IMR-90 (cell line): ENCODE measurements at regions not wholly inside any gene's neighbourhood (a gene's known extent, or its start where the extent isn't known, plus 50 kb on each side); places are given as distances from the start of the nearest gene placed in this dataset.
A peak's percentile ranks its signal among the peaks of the same experiment; 100 is the strongest.
"Not testable (repeated sequence)": the region's sequence is repeated elsewhere in the genome, so short reads cannot be mapped to it uniquely, and the experiment has no call there.

Experiments
- ATAC-seq: fragments of 200-7000 bp; cut with Tn5 transposase; 2 replicates; pipeline ENCODE4 v1.9.1; 2020; ENCODE audit warnings: low read depth, mild to moderate bottlenecking, moderate library complexity
- BruUV-seq: library from RNA; stranded (reverse); fragments of 400-500 nt; replicated peaks from 2 replicates; lab custom pipeline; 2021; lab: Mats Ljungman, UMichigan
- CTCF ChIA-PET: fragments of 300-600 bp; formaldehyde crosslinking; extraction: SDS; loops from one replicate; lab custom pipeline; 2021; ENCODE audit warnings: antibody characterized with exemption; lab: Yijun Ruan, JAX
- POLR2A ChIA-PET: fragments of 300-600 bp; sonication (Branson Sonifier 250); formaldehyde crosslinking; loops from one replicate; lab custom pipeline; 2022; ENCODE audit warnings: antibody characterized with exemption; ENCODE audit not compliant: unreplicated experiment; lab: Charles Lee
- DNase-seq: peaks from one replicate; pipeline ENCODE4 v3.0.0; 2013
- H2AFZ ChIP-seq: replicated peaks from 2 replicates; pipeline ENCODE3; 2013; ENCODE audit warnings: low read length, mild to moderate bottlenecking; ENCODE audit not compliant: poor library complexity
- H2AK5ac ChIP-seq: 2 replicates; pipeline ENCODE4 v1.6.1; 2013; ENCODE audit warnings: low read depth, low read length, inconsistent platforms
- H2AK9ac ChIP-seq: replicated peaks from 2 replicates; pipeline ENCODE3; 2013; ENCODE audit warnings: mild to moderate bottlenecking, low read depth, low read length, moderate library complexity; ENCODE audit not compliant: poor library complexity
- H2BK120ac ChIP-seq: 2 replicates; pipeline ENCODE4 v1.6.1; 2013; ENCODE audit warnings: low read depth, low read length, inconsistent platforms
- H2BK15ac ChIP-seq: 3 replicates; pipeline ENCODE4 v1.6.1; 2013; ENCODE audit warnings: low read depth, low read length, inconsistent platforms
- H2BK20ac ChIP-seq: 2 replicates; pipeline ENCODE4 v1.6.1; 2013; ENCODE audit warnings: low read depth, mild to moderate bottlenecking, inconsistent platforms, low read length, moderate library complexity
- H2BK5ac ChIP-seq: 2 replicates; pipeline ENCODE4 v1.6.1; 2013; ENCODE audit warnings: mild to moderate bottlenecking, low read depth, low read length, inconsistent platforms; ENCODE audit not compliant: poor library complexity, severe bottlenecking
- H3K14ac ChIP-seq: replicated peaks from 2 replicates; pipeline ENCODE4 v1.6.1; 2013; ENCODE audit warnings: low read depth, low read length, inconsistent platforms
- H3K18ac ChIP-seq: 2 replicates; pipeline ENCODE4 v1.6.1; 2013; ENCODE audit warnings: low read depth, low read length, control low read depth
- H3K23ac ChIP-seq: 2 replicates; pipeline ENCODE4 v1.6.1; 2013; ENCODE audit warnings: low read depth, low read length, inconsistent platforms
- H3K27ac ChIP-seq: 2 replicates; pipeline ENCODE4 v1.5.1; 2013; ENCODE audit warnings: mild to moderate bottlenecking, control low read depth, low read length; ENCODE audit not compliant: insufficient read depth
- H3K27me3 ChIP-seq: 2 replicates; pipeline ENCODE4 v1.6.1; 2013; ENCODE audit warnings: low read length; ENCODE audit not compliant: control insufficient read depth, insufficient read depth
- H3K36me3 ChIP-seq: 2 replicates; pipeline ENCODE4 v1.6.1; 2013; ENCODE audit warnings: low read length, mixed read lengths; ENCODE audit not compliant: control insufficient read depth, insufficient read depth
- H3K4ac ChIP-seq: 2 replicates; pipeline ENCODE4 v1.6.1; 2013; ENCODE audit warnings: low read depth, low read length, inconsistent platforms
- H3K4me1 ChIP-seq: 2 replicates; pipeline ENCODE4 v1.6.1; 2013; ENCODE audit warnings: low read length, mixed read lengths; ENCODE audit not compliant: control insufficient read depth, insufficient read depth
- H3K4me2 ChIP-seq: 2 replicates; pipeline ENCODE4 v1.6.1; 2013; ENCODE audit warnings: low read depth, mild to moderate bottlenecking, control low read depth, low read length, moderate library complexity
- H3K4me3 ChIP-seq: 2 replicates; pipeline ENCODE4 v1.5.1; 2013; ENCODE audit warnings: low read depth, mild to moderate bottlenecking, control low read depth, low read length, moderate library complexity; ENCODE audit not compliant: insufficient read depth
- H3K56ac ChIP-seq: 2 replicates; pipeline ENCODE4 v1.6.1; 2013; ENCODE audit warnings: low read length, inconsistent platforms; ENCODE audit not compliant: insufficient read depth; ENCODE audit errors: extremely low read depth
- H3K79me1 ChIP-seq, 2 experiments: 2 replicates each; pipeline ENCODE4 v1.6.1; 2013; ENCODE audit warnings: low read length in 2 of 2, inconsistent platforms in 1 of 2, low read depth in 1 of 2
- H3K9ac ChIP-seq: 2 replicates; pipeline ENCODE4 v1.6.1; 2013; ENCODE audit warnings: low read depth, low read length, control low read depth
- H3K9me1 ChIP-seq: 2 replicates; pipeline ENCODE4 v1.6.1; 2013; ENCODE audit warnings: low read length, inconsistent platforms; ENCODE audit not compliant: insufficient read depth
- H3K9me3 ChIP-seq: 2 replicates; pipeline ENCODE4 v1.6.1; 2013; ENCODE audit warnings: low read length; ENCODE audit not compliant: control insufficient read depth, insufficient read depth
- H4K20me1 ChIP-seq: 2 replicates; pipeline ENCODE4 v1.6.1; 2013; ENCODE audit warnings: low read length, inconsistent platforms; ENCODE audit not compliant: insufficient read depth
- H4K5ac ChIP-seq: 2 replicates; pipeline ENCODE4 v1.6.1; 2013; ENCODE audit warnings: mild to moderate bottlenecking, low read depth, low read length, control low read depth
- H4K8ac ChIP-seq, 2 experiments: 2 replicates each; pipeline ENCODE4 v1.6.1; 2013; ENCODE audit warnings: low read depth in 2 of 2, low read length in 2 of 2, control low read depth in 1 of 2, inconsistent platforms in 1 of 2
- H4K91ac ChIP-seq: 2 replicates; pipeline ENCODE4 v1.6.1; 2013; ENCODE audit warnings: low read depth, low read length, inconsistent platforms; ENCODE audit not compliant: insufficient read depth
- BHLHE40 ChIP-seq: fragments of 150-350 bp; IDR thresholded peaks from 2 replicates; pipeline ENCODE4 v1.6.1; 2016; ENCODE audit warnings: mild to moderate bottlenecking, low read depth, low read length
- MXI1 ChIP-seq: IDR thresholded peaks from 2 replicates; pipeline ENCODE4 v1.6.1; 2012; ENCODE audit warnings: low read depth, mild to moderate bottlenecking, low read length, moderate library complexity, borderline replicate concordance
- NFE2L2 ChIP-seq: fragments of 150-350 bp; IDR thresholded peaks from 2 replicates; pipeline ENCODE4 v1.6.1; 2016; ENCODE audit warnings: low read depth, mild to moderate bottlenecking, low read length
- POLR2A ChIP-seq: IDR thresholded peaks from 2 replicates; pipeline ENCODE4 v1.6.1; 2012; ENCODE audit warnings: mild to moderate bottlenecking, low read depth, low read length
- RFX5 ChIP-seq: IDR thresholded peaks from 2 replicates; pipeline ENCODE4 v1.8.0; 2012; ENCODE audit warnings: low read depth, mild to moderate bottlenecking, low read length, moderate library complexity
- SMC3 ChIP-seq: fragments of 150-350 bp; IDR thresholded peaks from 2 replicates; pipeline ENCODE4 v1.6.1; 2016; ENCODE audit warnings: low read depth, mild to moderate bottlenecking, antibody characterized with exemption, low read length, moderate library complexity
- WGBS, 2 experiments: methylation state at CpG; one replicate each; pipeline versions ENCODE4 v1.1.5 to v1.1.7; 2013; ENCODE audit warnings: missing lambda C conversion rate in 2 of 2; ENCODE audit not compliant: insufficient read length in 1 of 2; ENCODE audit errors: extremely low coverage in 2 of 2; 5-methylcytosine and 5-hydroxymethylcytosine counted together
- dilution Hi-C: fragments of 300-500 bp; cut with HindIII; formaldehyde crosslinking; loops from one replicate; pipeline ENCODE4 v1.14.3; 2018; ENCODE audit warnings: low sequenced_read_pairs; ENCODE audit not compliant: unreplicated experiment
- in situ Hi-C: fragments of 300-500 bp; cut with MboI; formaldehyde crosslinking; loops from 3 replicates; pipeline ENCODE4 v1.14.3; 2019; ENCODE audit warnings: low sequenced_read_pairs, inconsistent platforms, mixed read lengths
- intact Hi-C: fragments of 100-400 bp; cut with micrococcal nuclease; formaldehyde crosslinking; loops from 2 replicates; pipeline ENCODE4 v1.10.0; 2022
- TF ChIP-seq, protein P1 (sequence below): fragments of 150-350 bp; IDR thresholded peaks from 2 replicates; pipeline ENCODE4 v1.6.1; 2017; ENCODE audit warnings: mild to moderate bottlenecking, antibody characterized with exemption, low read length, low read depth

DNA sequence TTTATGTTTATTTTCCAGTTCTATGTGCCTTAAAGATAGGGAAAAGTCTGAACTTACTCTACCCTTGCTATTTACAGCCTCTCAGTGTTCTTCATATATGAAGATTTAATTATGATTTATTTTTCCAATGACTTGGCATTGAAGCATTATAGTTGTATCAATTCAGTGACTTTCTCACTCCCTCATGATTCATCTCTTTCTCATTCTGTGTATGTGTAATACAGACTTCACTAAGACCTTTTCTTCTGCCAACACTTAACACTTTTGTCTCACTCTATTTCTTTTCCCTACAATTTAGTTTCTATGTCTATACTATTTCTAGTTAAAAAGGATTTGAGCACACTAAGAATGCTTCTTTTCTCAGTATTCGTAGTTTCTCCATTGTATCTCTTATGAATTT is 1470.3 kb upstream of the ACVR2A start:
- Histone ChIP-seq H3K14ac (no peak overlapping the region), H3K4ac (no peak overlapping the region), H3K9me1 (no peaks in the 10 kb centered on the region), H3K27ac (no peak overlapping the region), H2BK120ac (no peak overlapping the region), H4K5ac (no peak overlapping the region), H2AK5ac (no peak overlapping the region), H4K8ac (no peak overlapping the region), H3K4me3 (no peak overlapping the region), H3K56ac (no peak overlapping the region), H3K79me1 (no peaks in the 10 kb centered on the region), H3K9me3 (no peaks in the 10 kb centered on the region), H3K36me3 (no peaks in the 10 kb centered on the region), H3K4me1 (0 out of 2 replicates have a peak, but pooled peaks cover 2% of the 10 kb centered on the region), H2BK20ac (no peak overlapping the region), H3K18ac (no peak overlapping the region), H4K20me1 (no peaks in the 10 kb centered on the region), H3K4me2 (no peak overlapping the region), H4K91ac (no peak overlapping the region), H3K9ac (no peak overlapping the region), H2BK5ac (no peak overlapping the region), H2AK9ac (no peak overlapping the region), H2AFZ (no peak overlapping the region), H3K27me3 (no peaks in the 10 kb centered on the region), H3K23ac (no peak overlapping the region), H2BK15ac (no peak overlapping the region)
- no CpG with 5 or more reads among the region's 1 CpG for WGBS, 2 experiments
- intact Hi-C loops = no loop called here
- peak; percentile 20 for DNase-seq
- dilution Hi-C loops = no loop called here
- ChIA-PET POLR2A (no interaction called here), CTCF (no interaction called here)
- in situ Hi-C loops = no loop called here
- ATAC-seq = no peak; the same call in 1 of the 2 replicates
- TF ChIP-seq NFE2L2 (no peak), RFX5 (no peak), SMC3 (no peak), BHLHE40 (no peak), POLR2A (no peak), MXI1 (no peak)
- TF ChIP-seq, protein P1, sequence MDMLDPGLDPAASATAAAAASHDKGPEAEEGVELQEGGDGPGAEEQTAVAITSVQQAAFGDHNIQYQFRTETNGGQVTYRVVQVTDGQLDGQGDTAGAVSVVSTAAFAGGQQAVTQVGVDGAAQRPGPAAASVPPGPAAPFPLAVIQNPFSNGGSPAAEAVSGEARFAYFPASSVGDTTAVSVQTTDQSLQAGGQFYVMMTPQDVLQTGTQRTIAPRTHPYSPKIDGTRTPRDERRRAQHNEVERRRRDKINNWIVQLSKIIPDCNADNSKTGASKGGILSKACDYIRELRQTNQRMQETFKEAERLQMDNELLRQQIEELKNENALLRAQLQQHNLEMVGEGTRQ = no peak
- no TSS peak for BruUV-seq

DNA sequence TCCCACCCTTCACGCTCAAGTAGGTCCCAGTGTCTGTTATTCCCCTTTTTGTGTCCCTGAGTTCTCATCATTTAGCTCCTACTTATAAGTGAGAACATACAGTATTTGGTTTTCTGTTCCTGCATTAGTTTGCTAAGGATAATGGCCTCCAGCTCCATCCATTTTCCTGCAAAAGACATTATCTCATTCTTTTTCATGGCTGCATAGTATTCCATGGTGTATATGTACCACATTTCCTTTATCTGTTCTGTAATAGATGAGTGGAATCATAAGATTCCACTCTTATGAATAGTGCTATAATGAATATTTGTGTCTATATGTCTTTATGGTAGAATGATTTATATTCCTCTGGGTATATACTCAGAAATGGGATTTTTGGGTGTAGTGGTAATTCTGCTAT is 1473.5 kb upstream of the ACVR2A start:
- no CpG with 5 or more reads among the region's 1 CpG for WGBS, 2 experiments
- H4K20me1 ChIP-seq, dilution Hi-C loops, H3K79me1 ChIP-seq, H3K9me1 ChIP-seq, H3K18ac ChIP-seq, H2BK15ac ChIP-seq, H3K4me3 ChIP-seq, CTCF ChIA-PET, H3K27me3 ChIP-seq, ATAC-seq, H3K56ac ChIP-seq, H3K4ac ChIP-seq, H3K27ac ChIP-seq, H3K9ac ChIP-seq, H4K91ac ChIP-seq, H4K8ac ChIP-seq, POLR2A ChIA-PET, DNase-seq, H2AFZ ChIP-seq, H3K36me3 ChIP-seq, H2BK20ac ChIP-seq, H2AK5ac ChIP-seq, BruUV-seq, H3K4me2 ChIP-seq, intact Hi-C loops, H4K5ac ChIP-seq, H3K9me3 ChIP-seq, H3K14ac ChIP-seq, H2AK9ac ChIP-seq, H3K23ac ChIP-seq, in situ Hi-C loops, H3K4me1 ChIP-seq, H2BK120ac ChIP-seq: not testable (repeated sequence)
- peak overlapping the region; percentile 23 for H2BK5ac ChIP-seq
